IPS DF 6.9 (cell line): ENCODE measurements at regions not wholly inside any gene's neighbourhood (a gene's known extent, or its start where the extent isn't known, plus 50 kb on each side); places are given as distances from the start of the nearest gene placed in this dataset.
"Not testable (repeated sequence)": the region's sequence is repeated elsewhere in the genome, so short reads cannot be mapped to it uniquely, and the experiment has no call there.

Experiments
- DNase-seq: peaks from one replicate; pipeline ENCODE4 v3.0.0-alpha.2; 2013; ENCODE audit warnings: low read depth, low spot score
- H3K27ac ChIP-seq: one replicate; pipeline ENCODE4 v1.5.1; 2013; ENCODE audit warnings: low read length, control low read depth
- H3K27me3 ChIP-seq: 2 replicates; pipeline ENCODE4 v1.6.1; 2013; ENCODE audit warnings: mild to moderate bottlenecking, low read length; ENCODE audit not compliant: control insufficient read depth, insufficient read depth
- H3K36me3 ChIP-seq: 2 replicates; pipeline ENCODE4 v1.6.1; 2013; ENCODE audit warnings: low read length; ENCODE audit not compliant: control insufficient read depth, insufficient read depth
- H3K4me1 ChIP-seq: 2 replicates; pipeline ENCODE4 v1.6.1; 2013; ENCODE audit warnings: low read length; ENCODE audit not compliant: control insufficient read depth, insufficient read depth
- H3K4me3 ChIP-seq: 2 replicates; pipeline ENCODE4 v1.5.1; 2013; ENCODE audit warnings: mild to moderate bottlenecking, low read length
- H3K9me3 ChIP-seq: 2 replicates; pipeline ENCODE4 v1.6.1; 2013; ENCODE audit warnings: low read length, inconsistent platforms; ENCODE audit not compliant: control insufficient read depth, insufficient read depth
- WGBS: extraction: QIAGEN DNeasy Blood & Tissue Kit; methylation state at CpG from one replicate; pipeline ENCODE4 v1.1.7; 2013; ENCODE audit warnings: mixed read lengths, missing lambda C conversion rate; ENCODE audit not compliant: insufficient read length, insufficient coverage; 5-methylcytosine and 5-hydroxymethylcytosine counted together

DNA sequence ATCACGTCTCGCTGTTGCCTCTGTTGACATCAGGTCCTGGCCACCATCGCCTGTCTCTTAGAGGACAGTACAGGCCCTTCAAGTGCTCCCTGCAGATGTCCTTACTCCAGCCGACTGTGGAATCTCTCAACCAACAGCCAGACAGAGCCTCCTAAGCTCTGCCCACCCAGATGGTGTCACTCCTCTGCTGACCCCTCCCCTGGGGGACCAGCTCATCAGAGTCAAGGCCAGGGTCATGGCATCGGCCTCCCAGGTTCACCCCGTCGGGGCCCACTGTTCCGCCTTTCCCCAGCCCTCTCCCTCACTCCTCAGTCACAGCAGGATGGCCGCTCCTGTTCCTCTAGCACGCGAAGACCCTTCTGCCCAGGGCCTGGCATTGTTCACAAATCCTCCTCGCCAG lies 157.3 kb upstream of the TMEM132C start:
- no peak for DNase-seq
- no CpG with 5 or more reads among the region's 12 CpGs for WGBS
- H3K27ac ChIP-seq, result no peak overlapping the region
- no peaks in the 10 kb centered on the region for H3K27me3 ChIP-seq
- no peaks in the 10 kb centered on the region for H3K36me3 ChIP-seq
- no peak overlapping the region for H3K4me3 ChIP-seq
- H3K4me1 ChIP-seq, result no peaks in the 10 kb centered on the region
- H3K9me3 ChIP-seq, result peaks cover 17% of the 10 kb centered on the region

GRCh38 chr12:128111333-128111732 lies 155.6 kb upstream of the TMEM132C start:
- no peaks in the 10 kb centered on the region for H3K27me3 ChIP-seq
- H3K9me3 ChIP-seq, result peaks cover 20% of the 10 kb centered on the region
- H3K4me1 ChIP-seq, result no peaks in the 10 kb centered on the region
- no peaks in the 10 kb centered on the region for H3K36me3 ChIP-seq
- H3K27ac ChIP-seq, result no peak overlapping the region
- no CpG with 5 or more reads among the region's 9 CpGs for WGBS
- H3K4me3 ChIP-seq, result no peak overlapping the region
- DNase-seq, result no peak

DNA sequence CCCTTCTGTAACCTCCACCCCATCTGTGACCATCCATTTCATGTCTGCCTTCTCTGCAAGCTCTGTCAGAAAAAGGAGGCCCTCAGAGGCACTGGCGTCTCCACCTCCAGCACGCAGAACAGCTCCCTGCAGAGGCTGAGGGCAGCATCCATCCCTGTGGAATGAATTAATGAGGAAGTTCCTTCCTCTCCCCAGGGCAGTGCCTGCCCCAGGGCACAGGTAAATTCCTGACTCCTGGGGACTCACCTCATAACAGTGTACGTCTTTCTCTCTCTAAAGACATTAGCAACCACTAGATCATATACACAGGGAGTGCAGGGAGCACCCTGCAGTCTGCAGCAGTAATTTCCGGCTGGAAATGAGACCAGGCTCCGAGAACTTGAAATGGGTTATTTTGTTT lies 155.0 kb upstream of the TMEM132C start:
- Histone ChIP-seq H3K4me1 (no peaks in the 10 kb centered on the region), H3K36me3 (no peaks in the 10 kb centered on the region), H3K9me3 (peaks cover 22% of the 10 kb centered on the region), H3K27ac (no peak overlapping the region), H3K4me3 (no peak overlapping the region), H3K27me3 (no peaks in the 10 kb centered on the region)
- no peak for DNase-seq
- no CpG with 5 or more reads among the region's 5 CpGs for WGBS

DNA sequence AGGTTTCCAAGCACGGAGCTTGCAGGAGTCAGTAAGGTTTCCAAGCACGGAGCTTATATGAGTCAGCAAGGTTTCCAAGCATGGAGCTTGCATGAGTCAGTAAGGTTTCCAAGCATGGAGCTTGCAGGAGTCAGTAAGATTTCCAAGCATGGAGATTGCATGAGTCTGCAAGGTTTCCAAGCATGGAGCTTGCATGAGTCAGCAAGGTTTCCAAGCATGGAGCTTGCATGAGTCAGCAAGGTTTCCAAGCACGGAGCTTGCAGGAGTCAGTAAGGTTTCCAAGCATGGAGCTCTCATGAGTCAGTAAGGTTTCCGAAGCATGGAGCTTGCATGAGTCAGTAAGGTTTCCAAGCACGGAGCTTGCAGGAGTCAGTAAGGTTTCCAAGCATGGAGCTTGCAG lies 153.7 kb upstream of the TMEM132C start:
- peaks cover 25% of the 10 kb centered on the region for H3K9me3 ChIP-seq
- H3K4me1 ChIP-seq, DNase-seq, H3K27me3 ChIP-seq, H3K4me3 ChIP-seq, H3K27ac ChIP-seq, H3K36me3 ChIP-seq: not testable (repeated sequence)
- WGBS, result no CpG with 5 or more reads among the region's 5 CpGs

DNA sequence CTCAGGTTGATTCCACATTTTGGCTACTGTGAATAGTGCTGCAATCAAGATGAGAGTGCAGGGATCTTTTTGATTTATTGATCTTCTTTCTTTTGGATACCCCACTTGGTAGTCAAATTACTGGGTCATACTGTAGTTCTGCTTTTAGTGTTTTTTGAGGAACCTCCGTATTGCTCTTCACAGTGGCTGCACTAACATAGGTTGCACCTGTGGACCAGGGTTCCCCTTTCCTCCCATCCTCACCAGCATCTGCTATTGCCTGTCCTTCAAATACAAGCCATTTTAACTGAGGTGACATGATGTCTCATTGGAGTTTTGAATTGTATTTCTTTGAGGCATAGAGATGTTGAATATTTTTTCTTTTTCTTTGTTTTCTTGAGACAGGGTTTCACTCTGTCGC lies 152.5 kb upstream of the TMEM132C start:
- DNase-seq, result no peak
- H3K9me3 ChIP-seq, result peaks cover 27% of the 10 kb centered on the region
- H3K4me1 ChIP-seq, result no peaks in the 10 kb centered on the region
- no peak overlapping the region for H3K27ac ChIP-seq
- WGBS, result no CpG with 5 or more reads among the region's 2 CpGs
- no peak overlapping the region for H3K4me3 ChIP-seq
- H3K27me3 ChIP-seq, result no peaks in the 10 kb centered on the region
- H3K36me3 ChIP-seq, result no peaks in the 10 kb centered on the region

DNA sequence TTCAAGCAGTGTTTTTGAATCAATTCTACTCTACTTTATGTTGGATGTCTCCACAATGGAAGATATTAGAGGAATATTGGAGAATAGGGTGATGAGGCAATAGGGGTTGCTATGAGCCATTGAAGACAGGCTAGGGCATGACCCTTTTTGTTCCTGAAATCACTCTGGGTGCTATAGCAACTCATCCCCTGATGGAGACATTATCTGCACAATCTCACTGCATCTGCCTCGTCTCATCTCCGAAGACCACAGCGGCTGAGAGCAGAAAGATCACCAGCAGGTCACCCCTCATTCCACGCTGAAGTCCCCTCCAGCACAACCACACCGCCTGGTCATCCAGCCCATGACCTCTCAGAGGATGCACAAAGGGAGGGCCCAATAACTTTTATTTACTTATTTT lies 150.4 kb upstream of the TMEM132C start:
- Histone ChIP-seq H3K4me3 (no peak overlapping the region), H3K4me1 (no peaks in the 10 kb centered on the region), H3K27ac (no peak overlapping the region), H3K36me3 (no peaks in the 10 kb centered on the region), H3K27me3 (no peaks in the 10 kb centered on the region), H3K9me3 (peaks cover 33% of the 10 kb centered on the region)
- DNase-seq, result no peak
- no CpG with 5 or more reads among the region's 5 CpGs for WGBS

DNA sequence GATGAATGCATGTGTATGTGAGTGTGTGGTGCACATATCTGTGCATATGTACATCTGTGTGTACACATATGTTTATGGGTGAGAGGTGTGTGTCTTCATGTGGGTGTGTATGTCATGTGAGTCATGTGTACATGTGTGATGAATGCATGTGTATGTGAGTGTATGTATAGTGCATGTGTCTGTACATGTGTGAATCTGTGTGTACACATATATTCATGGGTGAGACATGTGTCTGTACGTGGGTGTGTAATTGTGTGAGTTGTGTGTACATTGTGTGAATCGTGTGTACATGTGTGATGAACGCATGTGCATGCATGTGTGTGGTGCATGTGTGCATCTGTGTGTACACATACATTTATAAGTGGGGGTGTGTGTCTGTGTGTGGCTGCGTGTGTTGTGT lies 146.9 kb upstream of the TMEM132C start:
- no peak overlapping the region for H3K4me3 ChIP-seq
- WGBS, result no CpG with 5 or more reads among the region's 4 CpGs
- H3K27me3 ChIP-seq, result no peaks in the 10 kb centered on the region
- peaks cover 30% of the 10 kb centered on the region for H3K9me3 ChIP-seq
- H3K4me1 ChIP-seq, result no peaks in the 10 kb centered on the region
- DNase-seq, result no peak
- no peak overlapping the region for H3K27ac ChIP-seq
- H3K36me3 ChIP-seq, result no peaks in the 10 kb centered on the region

GRCh38 chr12:128121424-128121823 lies 145.5 kb upstream of the TMEM132C start:
- Histone ChIP-seq H3K27ac (no peak overlapping the region), H3K27me3 (no peaks in the 10 kb centered on the region), H3K4me1 (no peaks in the 10 kb centered on the region), H3K9me3 (peaks cover 27% of the 10 kb centered on the region), H3K4me3 (no peak overlapping the region), H3K36me3 (no peaks in the 10 kb centered on the region)
- WGBS, result no CpG with 5 or more reads among the region's 3 CpGs
- no peak for DNase-seq

DNA sequence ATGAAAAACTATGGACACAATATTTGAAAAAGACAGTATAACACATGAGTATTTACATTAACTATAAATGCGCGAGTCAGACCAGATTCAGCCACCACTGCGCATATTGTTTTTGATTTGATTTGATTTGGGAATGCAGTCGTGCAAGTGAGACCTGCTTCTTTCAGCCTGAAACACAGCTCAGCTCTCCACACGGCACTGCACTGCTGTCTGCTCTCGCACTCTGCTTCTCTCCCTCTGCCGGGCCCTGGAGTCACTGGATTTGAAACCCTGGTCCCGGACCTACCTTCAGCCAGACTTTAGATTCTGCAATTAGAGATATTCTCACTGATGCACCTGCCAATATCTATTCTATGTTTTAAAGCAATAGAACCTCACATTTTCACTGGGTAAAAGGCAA lies 143.9 kb upstream of the TMEM132C start:
- Histone ChIP-seq H3K4me3 (no peak overlapping the region), H3K4me1 (no peaks in the 10 kb centered on the region), H3K9me3 (peaks cover 21% of the 10 kb centered on the region), H3K27me3 (no peaks in the 10 kb centered on the region), H3K27ac (no peak overlapping the region), H3K36me3 (no peaks in the 10 kb centered on the region)
- DNase-seq, result no peak
- WGBS, result no CpG with 5 or more reads among the region's 8 CpGs

GRCh38 chr12:128131955-128132354 lies 135.0 kb upstream of the TMEM132C start:
- peaks cover 17% of the 10 kb centered on the region for H3K9me3 ChIP-seq
- H3K27me3 ChIP-seq, result no peaks in the 10 kb centered on the region
- no peak overlapping the region for H3K27ac ChIP-seq
- H3K4me3 ChIP-seq, result no peak overlapping the region
- no peak for DNase-seq
- H3K36me3 ChIP-seq, result no peaks in the 10 kb centered on the region
- H3K4me1 ChIP-seq, result no peaks in the 10 kb centered on the region
- no CpG with 5 or more reads among the region's 4 CpGs for WGBS

DNA sequence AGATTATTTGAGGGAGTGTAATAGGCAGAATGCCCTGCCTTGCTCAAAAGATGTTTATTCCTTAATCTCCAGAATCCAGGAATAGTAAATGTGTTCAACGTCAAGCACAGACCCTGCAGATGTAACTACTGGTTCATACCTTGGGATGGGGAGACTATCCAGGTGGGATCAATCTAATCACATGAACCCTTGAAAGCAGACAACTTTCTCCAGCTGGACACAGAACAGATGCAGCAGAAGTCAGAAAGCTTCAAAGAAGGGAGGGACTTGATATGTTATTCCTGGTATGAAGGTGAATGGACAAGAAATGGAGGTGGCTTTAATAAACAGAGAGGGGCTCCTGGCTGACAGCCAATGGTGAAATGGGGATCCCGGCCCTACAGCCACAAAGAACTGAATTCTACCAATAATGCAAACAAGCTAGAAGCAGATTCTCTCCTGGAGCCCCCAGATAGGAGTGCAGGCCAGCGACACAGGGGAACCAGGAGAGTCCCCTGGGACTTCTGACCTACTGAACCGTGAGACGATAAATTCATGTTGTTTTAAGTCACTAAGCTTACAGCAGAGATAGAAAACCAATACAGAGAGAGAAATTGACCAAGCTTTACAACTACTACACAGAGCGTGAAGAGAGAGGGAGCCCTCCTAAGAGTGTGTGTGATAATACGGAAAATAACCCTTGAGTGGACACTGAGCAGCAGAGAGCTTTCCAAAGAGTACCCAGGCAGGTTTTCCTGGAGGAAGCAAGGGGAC lies 133.5 kb upstream of the TMEM132C start:
- no peaks in the 10 kb centered on the region for H3K27me3 ChIP-seq
- peaks cover 19% of the 10 kb centered on the region for H3K9me3 ChIP-seq
- no peaks in the 10 kb centered on the region for H3K36me3 ChIP-seq
- H3K4me3 ChIP-seq, result no peak overlapping the region
- no peak for DNase-seq
- no CpG with 5 or more reads among the region's 7 CpGs for WGBS
- H3K27ac ChIP-seq, result no peak overlapping the region
- H3K4me1 ChIP-seq, result no peaks in the 10 kb centered on the region
